ENCODE measurements at regions not wholly inside any gene's neighbourhood (a gene's known extent, or its start where the extent isn't known, plus 50 kb on each side); places are given as distances from the start of the nearest gene placed in this dataset.

DNA sequence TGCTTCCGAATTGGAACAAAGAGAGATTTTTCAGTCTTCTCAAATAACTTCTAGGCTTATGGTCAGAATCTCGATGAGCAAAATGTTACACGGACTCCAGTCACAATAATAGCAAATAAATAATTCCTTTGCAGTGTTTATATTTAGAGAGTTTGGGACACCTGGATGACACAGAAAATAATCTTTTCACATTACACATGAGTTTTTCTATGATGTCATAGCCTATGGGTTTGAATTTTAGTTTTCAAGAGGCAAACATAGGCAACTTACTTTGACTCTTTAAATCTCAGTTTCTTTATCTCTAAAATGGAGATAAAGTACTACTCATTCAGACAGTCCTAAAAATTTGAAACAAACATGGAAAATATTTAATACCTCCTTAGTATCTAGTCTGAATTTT lies 372.0 kb downstream of the HAPSTR1 start:
- TF ChIP-seq POU6F1 (CRISPR knock-in tag; IDR thresholded peaks at IDR 0.05; ENCODE audit: borderline replicate concordance, low read depth) (no peak), ISL1 (CRISPR knock-in tag; IDR thresholded peaks at IDR 0.05) (no peak), ZC3H10 (CRISPR knock-in tag; IDR thresholded peaks at IDR 0.05) (no peak), TCF4 (CRISPR knock-in tag; IDR thresholded peaks at IDR 0.05; ENCODE audit: borderline replicate concordance) (no peak), ZFP30 (CRISPR knock-in tag; IDR thresholded peaks at IDR 0.05) (no peak), OSR1 (CRISPR knock-in tag; IDR thresholded peaks at IDR 0.05) (no peak), RARB (CRISPR knock-in tag; IDR thresholded peaks at IDR 0.05) (no peak), ZNF565 (CRISPR knock-in tag; conservative IDR thresholded peaks at IDR 0.05; ENCODE audit: low read depth) (no peak), TOX (CRISPR knock-in tag; IDR thresholded peaks at IDR 0.05; ENCODE audit: borderline replicate concordance) (no peak), SNAI2 (CRISPR knock-in tag; IDR thresholded peaks at IDR 0.05) (no peak), ARNTL (CRISPR knock-in tag; IDR thresholded peaks at IDR 0.05; ENCODE audit: borderline replicate concordance, low read depth) (no peak), GLIS3 (CRISPR knock-in tag; IDR thresholded peaks at IDR 0.05) (no peak)
- TF ChIP-seq, protein P1, sequence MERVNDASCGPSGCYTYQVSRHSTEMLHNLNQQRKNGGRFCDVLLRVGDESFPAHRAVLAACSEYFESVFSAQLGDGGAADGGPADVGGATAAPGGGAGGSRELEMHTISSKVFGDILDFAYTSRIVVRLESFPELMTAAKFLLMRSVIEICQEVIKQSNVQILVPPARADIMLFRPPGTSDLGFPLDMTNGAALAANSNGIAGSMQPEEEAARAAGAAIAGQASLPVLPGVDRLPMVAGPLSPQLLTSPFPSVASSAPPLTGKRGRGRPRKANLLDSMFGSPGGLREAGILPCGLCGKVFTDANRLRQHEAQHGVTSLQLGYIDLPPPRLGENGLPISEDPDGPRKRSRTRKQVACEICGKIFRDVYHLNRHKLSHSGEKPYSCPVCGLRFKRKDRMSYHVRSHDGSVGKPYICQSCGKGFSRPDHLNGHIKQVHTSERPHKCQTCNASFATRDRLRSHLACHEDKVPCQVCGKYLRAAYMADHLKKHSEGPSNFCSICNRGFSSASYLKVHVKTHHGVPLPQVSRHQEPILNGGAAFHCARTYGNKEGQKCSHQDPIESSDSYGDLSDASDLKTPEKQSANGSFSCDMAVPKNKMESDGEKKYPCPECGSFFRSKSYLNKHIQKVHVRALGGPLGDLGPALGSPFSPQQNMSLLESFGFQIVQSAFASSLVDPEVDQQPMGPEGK (CRISPR knock-in tag; IDR thresholded peaks at IDR 0.05; ENCODE audit: borderline replicate concordance), result no peak
- TF ChIP-seq, protein P2, sequence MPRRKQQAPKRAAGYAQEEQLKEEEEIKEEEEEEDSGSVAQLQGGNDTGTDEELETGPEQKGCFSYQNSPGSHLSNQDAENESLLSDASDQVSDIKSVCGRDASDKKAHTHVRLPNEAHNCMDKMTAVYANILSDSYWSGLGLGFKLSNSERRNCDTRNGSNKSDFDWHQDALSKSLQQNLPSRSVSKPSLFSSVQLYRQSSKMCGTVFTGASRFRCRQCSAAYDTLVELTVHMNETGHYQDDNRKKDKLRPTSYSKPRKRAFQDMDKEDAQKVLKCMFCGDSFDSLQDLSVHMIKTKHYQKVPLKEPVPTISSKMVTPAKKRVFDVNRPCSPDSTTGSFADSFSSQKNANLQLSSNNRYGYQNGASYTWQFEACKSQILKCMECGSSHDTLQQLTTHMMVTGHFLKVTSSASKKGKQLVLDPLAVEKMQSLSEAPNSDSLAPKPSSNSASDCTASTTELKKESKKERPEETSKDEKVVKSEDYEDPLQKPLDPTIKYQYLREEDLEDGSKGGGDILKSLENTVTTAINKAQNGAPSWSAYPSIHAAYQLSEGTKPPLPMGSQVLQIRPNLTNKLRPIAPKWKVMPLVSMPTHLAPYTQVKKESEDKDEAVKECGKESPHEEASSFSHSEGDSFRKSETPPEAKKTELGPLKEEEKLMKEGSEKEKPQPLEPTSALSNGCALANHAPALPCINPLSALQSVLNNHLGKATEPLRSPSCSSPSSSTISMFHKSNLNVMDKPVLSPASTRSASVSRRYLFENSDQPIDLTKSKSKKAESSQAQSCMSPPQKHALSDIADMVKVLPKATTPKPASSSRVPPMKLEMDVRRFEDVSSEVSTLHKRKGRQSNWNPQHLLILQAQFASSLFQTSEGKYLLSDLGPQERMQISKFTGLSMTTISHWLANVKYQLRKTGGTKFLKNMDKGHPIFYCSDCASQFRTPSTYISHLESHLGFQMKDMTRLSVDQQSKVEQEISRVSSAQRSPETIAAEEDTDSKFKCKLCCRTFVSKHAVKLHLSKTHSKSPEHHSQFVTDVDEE (CRISPR knock-in tag; IDR thresholded peaks at IDR 0.05), result no peak
- TF ChIP-seq, protein P3, sequence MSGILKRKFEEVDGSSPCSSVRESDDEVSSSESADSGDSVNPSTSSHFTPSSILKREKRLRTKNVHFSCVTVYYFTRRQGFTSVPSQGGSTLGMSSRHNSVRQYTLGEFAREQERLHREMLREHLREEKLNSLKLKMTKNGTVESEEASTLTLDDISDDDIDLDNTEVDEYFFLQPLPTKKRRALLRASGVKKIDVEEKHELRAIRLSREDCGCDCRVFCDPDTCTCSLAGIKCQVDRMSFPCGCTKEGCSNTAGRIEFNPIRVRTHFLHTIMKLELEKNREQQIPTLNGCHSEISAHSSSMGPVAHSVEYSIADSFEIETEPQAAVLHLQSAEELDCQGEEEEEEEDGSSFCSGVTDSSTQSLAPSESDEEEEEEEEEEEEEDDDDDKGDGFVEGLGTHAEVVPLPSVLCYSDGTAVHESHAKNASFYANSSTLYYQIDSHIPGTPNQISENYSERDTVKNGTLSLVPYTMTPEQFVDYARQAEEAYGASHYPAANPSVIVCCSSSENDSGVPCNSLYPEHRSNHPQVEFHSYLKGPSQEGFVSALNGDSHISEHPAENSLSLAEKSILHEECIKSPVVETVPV (CRISPR knock-in tag; IDR thresholded peaks at IDR 0.05), result no peak
- TF ChIP-seq, protein P4, sequence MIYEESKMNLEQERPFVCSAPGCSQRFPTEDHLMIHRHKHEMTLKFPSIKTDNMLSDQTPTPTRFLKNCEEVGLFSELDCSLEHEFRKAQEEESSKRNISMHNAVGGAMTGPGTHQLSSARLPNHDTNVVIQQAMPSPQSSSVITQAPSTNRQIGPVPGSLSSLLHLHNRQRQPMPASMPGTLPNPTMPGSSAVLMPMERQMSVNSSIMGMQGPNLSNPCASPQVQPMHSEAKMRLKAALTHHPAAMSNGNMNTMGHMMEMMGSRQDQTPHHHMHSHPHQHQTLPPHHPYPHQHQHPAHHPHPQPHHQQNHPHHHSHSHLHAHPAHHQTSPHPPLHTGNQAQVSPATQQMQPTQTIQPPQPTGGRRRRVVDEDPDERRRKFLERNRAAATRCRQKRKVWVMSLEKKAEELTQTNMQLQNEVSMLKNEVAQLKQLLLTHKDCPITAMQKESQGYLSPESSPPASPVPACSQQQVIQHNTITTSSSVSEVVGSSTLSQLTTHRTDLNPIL (CRISPR knock-in tag; IDR thresholded peaks at IDR 0.05; ENCODE audit: low read depth), result no peak

GRCh38 chr16:9465161-9465560 lies 373.7 kb downstream of the HAPSTR1 start:
- TF ChIP-seq BACH2 (CRISPR knock-in tag; IDR thresholded peaks at IDR 0.05; ENCODE audit: borderline replicate concordance) (no peak), PPARA (CRISPR knock-in tag; IDR thresholded peaks at IDR 0.05; ENCODE audit: borderline replicate concordance) (no peak), SNAI2 (CRISPR knock-in tag; IDR thresholded peaks at IDR 0.05) (no peak), RARB (CRISPR knock-in tag; IDR thresholded peaks at IDR 0.05) (no peak), ZNF8 (CRISPR knock-in tag; IDR thresholded peaks at IDR 0.05) (no peak)
- TF ChIP-seq, protein P3 (CRISPR knock-in tag; IDR thresholded peaks at IDR 0.05), result no peak
- ATAC-seq, result no peak

More for the DNA sequence above, 372.0 kb downstream of the HAPSTR1 start:
- ATAC-seq, result no peak

GRCh38 chr16:9469512-9469911 lies 378.1 kb downstream of the HAPSTR1 start:
- no peak for ATAC-seq
- TF ChIP-seq GLIS3 (CRISPR knock-in tag; IDR thresholded peaks at IDR 0.05) (no peak), SNAI2 (CRISPR knock-in tag; IDR thresholded peaks at IDR 0.05) (no peak), TOX (CRISPR knock-in tag; IDR thresholded peaks at IDR 0.05; ENCODE audit: borderline replicate concordance) (no peak), ZNF8 (CRISPR knock-in tag; IDR thresholded peaks at IDR 0.05) (no peak), POU6F1 (CRISPR knock-in tag; IDR thresholded peaks at IDR 0.05; ENCODE audit: borderline replicate concordance, low read depth) (no peak), ISL1 (CRISPR knock-in tag; IDR thresholded peaks at IDR 0.05) (no peak), ZNF565 (CRISPR knock-in tag; conservative IDR thresholded peaks at IDR 0.05; ENCODE audit: low read depth) (no peak), ESRRG (CRISPR knock-in tag; IDR thresholded peaks at IDR 0.05) (no peak)
- TF ChIP-seq, protein P3 (CRISPR knock-in tag; IDR thresholded peaks at IDR 0.05), result no peak
- TF ChIP-seq, protein P4 (CRISPR knock-in tag; IDR thresholded peaks at IDR 0.05; ENCODE audit: low read depth), result no peak

All from SK-N-SH treated with all-trans-retinoic acid at 6 μM for 48 hours (cell line).